HCT116 (cell line): ENCODE measurements at regions not wholly inside any gene's neighbourhood (a gene's known extent, or its start where the extent isn't known, plus 50 kb on each side); places are given as distances from the start of the nearest gene placed in this dataset.

Experiments
- ATAC-seq: fragments of 200-7000 bp; cut with Tn5 transposase; 2 replicates; pipeline ENCODE4 v1.9.1; 2020; ENCODE audit warnings: mild to moderate bottlenecking, moderate library complexity
- BruUV-seq: library from RNA; stranded (reverse); fragments of 400-500 nt; replicated peaks from 2 replicates; lab custom pipeline; 2021; lab: Mats Ljungman, UMichigan
- CTCF ChIA-PET: fragments of 300-600 bp; sonication (Branson Sonifier 250); formaldehyde crosslinking; loops from one replicate; lab custom pipeline; 2021; ENCODE audit warnings: antibody characterized with exemption; lab: Charles Lee
- POLR2A ChIA-PET: fragments of 300-600, 350-600 bp; sonication (Branson Sonifier 250); formaldehyde crosslinking; loops from one replicate; lab custom pipeline; 2021; ENCODE audit warnings: antibody characterized with exemption; lab: Charles Lee
- RAD21 ChIA-PET, 2 experiments: fragments of 300-600 bp; sonication (Branson Sonifier 250); formaldehyde crosslinking; loops; one replicate each; lab custom pipeline; 2023; ENCODE audit warnings: low total read pairs in 2 of 2; ENCODE audit not compliant: uncharacterized antibody in 2 of 2, unreplicated experiment in 2 of 2, low non-redundant PET in 1 of 2; lab: Charles Lee
- DNase-seq: peaks from one replicate; pipeline ENCODE4 v3.0.0-alpha.2; 2010; ENCODE audit warnings: low read depth, low spot score
- H2AFZ ChIP-seq: fragments of 200-600 bp; shearing (Covaris generic), sonication (generic); 2 replicates; pipeline ENCODE4 v1.6.1; 2017; ENCODE audit warnings: low read depth, mixed run types, mixed read lengths, antibody characterized with exemption, low read length; ENCODE audit not compliant: poor library complexity, severe bottlenecking
- H3K27ac ChIP-seq: 2 replicates; pipeline ENCODE4 v1.5.1; 2012; ENCODE audit warnings: low read depth, low read length
- H3K27me3 ChIP-seq: fragments of 200-600 bp; sonication (generic); 2 replicates; pipeline ENCODE4 v1.6.1; 2016; ENCODE audit warnings: mixed run types, low read length, mixed read lengths; ENCODE audit not compliant: insufficient read depth
- H3K36me3 ChIP-seq, 2 experiments: fragments of 200-500 bp in 1 of 2; fragments of 200-600 bp in 1 of 2; sonication (Bioruptor generic) in 1 of 2; sonication (generic) in 1 of 2; 2 replicates each; pipeline versions ENCODE4 v1.5.1 to v1.6.1; 2014 to 2016; ENCODE audit warnings: low read length in 2 of 2, inconsistent platforms in 1 of 2, mixed read lengths in 1 of 2, mixed run types in 1 of 2; ENCODE audit not compliant: insufficient read depth in 2 of 2, control insufficient read depth in 1 of 2
- H3K4me1 ChIP-seq, 2 experiments: fragments of 200-600 bp in 1 of 2; sonication (generic) in 1 of 2; 2 replicates each; pipeline versions ENCODE4 v1.5.1 to v1.6.1; 2012 to 2017; ENCODE audit warnings: low read length in 2 of 2, inconsistent platforms in 1 of 2, mild to moderate bottlenecking in 1 of 2, mixed read lengths in 1 of 2, mixed run types in 1 of 2, moderate library complexity in 1 of 2; ENCODE audit not compliant: insufficient read depth in 2 of 2, control insufficient read depth in 1 of 2
- H3K4me2 ChIP-seq: fragments of 200-600 bp; sonication (generic); 2 replicates; pipeline ENCODE4 v1.6.1; 2017; ENCODE audit warnings: mixed run types, low read length, mixed read lengths
- H3K4me3 ChIP-seq, 2 experiments: fragments of 200-600 bp in 1 of 2; sonication (generic) in 1 of 2; replicated peaks in 1 of 2; 2 replicates each; pipeline ENCODE4 v1.5.1; 2011 to 2016; ENCODE audit warnings: low read length in 2 of 2, control low read depth in 1 of 2, low read depth in 1 of 2, mild to moderate bottlenecking in 1 of 2, mixed read lengths in 1 of 2, mixed run types in 1 of 2
- H3K79me2 ChIP-seq: fragments of 200-600 bp; sonication (generic); 2 replicates; pipeline ENCODE4 v1.6.1; 2017; ENCODE audit warnings: mild to moderate bottlenecking, mixed run types, low read length, moderate library complexity, mixed read lengths; ENCODE audit not compliant: insufficient read depth
- H3K9ac ChIP-seq: fragments of 200-600 bp; sonication (generic); 2 replicates; pipeline ENCODE4 v1.6.1; 2016; ENCODE audit warnings: low read length, mixed read lengths
- H3K9me2 ChIP-seq: fragments of 200-600 bp; sonication (generic), shearing (Covaris generic); 2 replicates; pipeline ENCODE4 v1.6.1; 2017; ENCODE audit warnings: mixed run types, mild to moderate bottlenecking, moderate library complexity; ENCODE audit not compliant: insufficient read depth
- H3K9me3 ChIP-seq, 2 experiments: fragments of 200-500 bp in 1 of 2; fragments of 200-600 bp in 1 of 2; sonication (Bioruptor generic) in 1 of 2; sonication (generic) in 1 of 2; 2 replicates each; pipeline ENCODE4 v1.6.1; 2014 to 2017; ENCODE audit warnings: low read length in 2 of 2, mixed read lengths in 2 of 2, inconsistent platforms in 1 of 2, low read depth in 1 of 2, mild to moderate bottlenecking in 1 of 2, mixed run types in 1 of 2, moderate library complexity in 1 of 2; ENCODE audit not compliant: control insufficient read depth in 1 of 2, insufficient read depth in 1 of 2
- H4K20me1 ChIP-seq: fragments of 200-600 bp; sonication (generic), shearing (Covaris generic); 2 replicates; pipeline ENCODE4 v1.6.1; 2017; ENCODE audit warnings: mixed run types, mild to moderate bottlenecking, moderate library complexity; ENCODE audit not compliant: insufficient read depth
- EGR1 ChIP-seq: IDR thresholded peaks from 2 replicates; pipeline ENCODE4 v1.6.1; 2012; ENCODE audit warnings: low read depth
- ELF1 ChIP-seq: IDR thresholded peaks from 2 replicates; pipeline ENCODE4 v1.6.1; 2012; ENCODE audit warnings: low read depth, borderline replicate concordance
- EZH2 ChIP-seq: fragments of 200-600 bp; sonication (generic); IDR thresholded peaks from 2 replicates; pipeline ENCODE4 v1.6.1; 2017; ENCODE audit warnings: antibody characterized with exemption, mixed run types
- EZH2phosphoT487 ChIP-seq: fragments of 200-600 bp; IDR thresholded peaks from 2 replicates; pipeline ENCODE4 v1.6.1; 2018; ENCODE audit warnings: antibody characterized with exemption, borderline replicate concordance
- FOSL1 ChIP-seq: IDR thresholded peaks from 2 replicates; pipeline ENCODE4 v1.6.1; 2012; ENCODE audit warnings: low read depth
- JUND ChIP-seq: IDR thresholded peaks from 2 replicates; pipeline ENCODE4 v1.6.1; 2012
- POLR2A ChIP-seq: IDR thresholded peaks from 2 replicates; pipeline ENCODE4 v1.7.0; 2011; ENCODE audit warnings: borderline replicate concordance; ENCODE audit not compliant: insufficient read depth, insufficient read length; ENCODE audit errors: extremely low read depth
- RAD21 ChIP-seq: IDR thresholded peaks from 2 replicates; pipeline ENCODE4 v1.6.1; 2012; ENCODE audit warnings: low read depth, mild to moderate bottlenecking
- SIN3A ChIP-seq: IDR thresholded peaks from 2 replicates; pipeline ENCODE4 v1.6.1; 2012; ENCODE audit warnings: low read depth
- SP1 ChIP-seq: IDR thresholded peaks from 2 replicates; pipeline ENCODE4 v1.6.1; 2012; ENCODE audit warnings: low read depth
- SRF ChIP-seq: IDR thresholded peaks from 2 replicates; pipeline ENCODE4 v1.6.1; 2012; ENCODE audit warnings: low read depth
- ZFX ChIP-seq: fragments of 450-650 bp; IDR thresholded peaks from 2 replicates; pipeline ENCODE4 v1.6.1; 2017
- ZNF274 ChIP-seq: fragments of 200-500 bp; sonication (Bioruptor generic); IDR thresholded peaks from 2 replicates; pipeline ENCODE4 v1.6.1; 2014; ENCODE audit warnings: mild to moderate bottlenecking, low read depth, low read length, inconsistent platforms
- intact Hi-C: fragments of 100-400 bp; cut with micrococcal nuclease; formaldehyde crosslinking; loops from 2 replicates; pipeline ENCODE4 v1.10.0; 2022
- TF ChIP-seq, protein P1 (sequence below): IDR thresholded peaks from 2 replicates; pipeline ENCODE4 v1.6.1; 2012
- TF ChIP-seq, protein P2 (sequence below): IDR thresholded peaks from 2 replicates; pipeline ENCODE4 v1.6.1; 2012
- TF ChIP-seq, protein P3 (sequence below): IDR thresholded peaks from 2 replicates; pipeline ENCODE4 v1.6.1; 2011; ENCODE audit warnings: mild to moderate bottlenecking, low read length, moderate library complexity; ENCODE audit not compliant: insufficient replicate concordance; ENCODE audit errors: extremely low read depth
- TF ChIP-seq, protein P4 (sequence below), 3 experiments: fragments of 200-600 bp in 1 of 3; sonication (generic) in 1 of 3; IDR thresholded peaks in 2 of 3; conservative IDR thresholded peaks in 1 of 3; 2 replicates each; pipeline ENCODE4 v1.5.1; 2012 to 2017; ENCODE audit warnings: low read depth in 2 of 3, low read length in 2 of 3, antibody characterized with exemption in 1 of 3, borderline replicate concordance in 1 of 3, control low read depth in 1 of 3, mild to moderate bottlenecking in 1 of 3, mixed read lengths in 1 of 3, mixed run types in 1 of 3, moderate library complexity in 1 of 3; ENCODE audit not compliant: insufficient read depth in 1 of 3

DNA sequence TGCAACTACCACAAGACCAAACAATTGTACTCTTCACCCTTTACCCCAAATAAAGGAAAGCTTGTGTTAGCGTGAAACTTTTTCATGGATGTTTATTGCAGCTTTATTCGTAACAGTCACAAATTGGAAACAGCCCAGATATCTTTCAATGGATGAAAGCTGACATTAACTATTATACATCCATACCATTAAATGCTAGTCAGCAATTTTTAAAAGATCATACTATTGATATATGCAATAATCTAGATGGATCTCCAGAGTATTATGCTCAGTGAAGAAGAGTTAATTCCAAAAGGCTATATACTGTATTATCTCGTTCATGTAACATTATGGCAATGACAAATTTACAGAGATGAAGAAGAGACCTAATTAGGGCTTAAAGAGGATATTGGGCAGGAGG, 1491.2 kb upstream of the CDH8 start:
- RAD21 ChIA-PET: no interaction called here
- no peaks in the 10 kb centered on the region for H4K20me1 ChIP-seq
- H3K27ac ChIP-seq: no peak overlapping the region
- TF ChIP-seq SRF: no peak
- TF ChIP-seq ZNF274: no peak
- no peak for TF ChIP-seq EZH2
- no peak for TF ChIP-seq RAD21
- no peak for TF ChIP-seq EZH2phosphoT487
- TF ChIP-seq POLR2A: no peak
- TF ChIP-seq, protein P1, sequence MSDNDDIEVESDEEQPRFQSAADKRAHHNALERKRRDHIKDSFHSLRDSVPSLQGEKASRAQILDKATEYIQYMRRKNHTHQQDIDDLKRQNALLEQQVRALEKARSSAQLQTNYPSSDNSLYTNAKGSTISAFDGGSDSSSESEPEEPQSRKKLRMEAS: no peak
- TF ChIP-seq, protein P2, sequence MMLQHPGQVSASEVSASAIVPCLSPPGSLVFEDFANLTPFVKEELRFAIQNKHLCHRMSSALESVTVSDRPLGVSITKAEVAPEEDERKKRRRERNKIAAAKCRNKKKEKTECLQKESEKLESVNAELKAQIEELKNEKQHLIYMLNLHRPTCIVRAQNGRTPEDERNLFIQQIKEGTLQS: no peak
- TF ChIP-seq, all 23 proteins: peak for 0
- CTCF ChIA-PET: no interaction called here
- Histone ChIP-seq H3K4me2 (no peak overlapping the region), H2AFZ (no peak overlapping the region), H3K9me2 (no peaks in the 10 kb centered on the region), H3K79me2 (no peaks in the 10 kb centered on the region), H3K9ac (no peak overlapping the region), H3K36me3 (no peaks in the 10 kb centered on the region), H3K9me3 (peaks cover 5 to 22% of the 10 kb centered on the region in 2 experiments; a peak in 2 of 4 replicates), H3K4me3 (no peak overlapping the region), H3K27me3 (no peaks in the 10 kb centered on the region), H3K4me1 (no peaks in the 10 kb centered on the region)
- intact Hi-C loops: no loop called here
- no peak for ATAC-seq
- no peak for DNase-seq
- POLR2A ChIA-PET: no interaction called here
- no TSS peak for BruUV-seq

DNA sequence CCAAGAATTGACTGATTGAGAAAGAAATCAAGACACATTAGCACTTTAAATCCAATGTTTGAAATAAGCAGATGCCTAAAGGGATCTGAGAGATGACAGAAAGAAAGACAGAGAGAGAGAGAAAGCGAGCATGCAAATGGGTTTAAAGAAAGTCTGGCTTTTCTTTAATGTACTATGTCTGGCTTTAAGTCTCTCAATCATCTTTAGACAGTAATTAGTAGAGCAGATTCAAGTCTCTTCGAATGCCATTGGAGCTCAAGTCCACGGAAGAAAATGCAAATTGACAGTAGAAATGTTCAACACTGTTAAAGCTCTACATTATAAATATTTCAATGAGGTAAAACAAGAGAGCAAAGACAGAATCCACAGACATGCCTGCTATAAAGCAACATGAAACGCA, 1480.2 kb upstream of the CDH8 start:
- ATAC-seq (no peak), DNase-seq (no peak)
- CTCF ChIA-PET: no interaction called here
- Histone ChIP-seq H3K9me3 (peaks cover 12 to 14% of the 10 kb centered on the region in 2 experiments; a peak in 3 of 4 replicates), H3K9me2 (no peaks in the 10 kb centered on the region), H3K4me2 (no peak overlapping the region), H3K4me3 (no peak overlapping the region), H4K20me1 (no peaks in the 10 kb centered on the region), H2AFZ (no peak overlapping the region), H3K27me3 (no peaks in the 10 kb centered on the region), H3K27ac (no peak overlapping the region), H3K79me2 (no peaks in the 10 kb centered on the region), H3K9ac (no peak overlapping the region), H3K36me3 (no peaks in the 10 kb centered on the region), H3K4me1 (no peaks in the 10 kb centered on the region)
- RAD21 ChIA-PET: no interaction called here
- intact Hi-C loops: no loop called here
- POLR2A ChIA-PET: no interaction called here
- BruUV-seq: no TSS peak
- TF ChIP-seq EZH2phosphoT487 (no peak), ELF1 (no peak), ZFX (no peak), SIN3A (no peak), SRF (no peak), EGR1 (no peak), EZH2 (no peak), POLR2A (no peak), FOSL1 (no peak), JUND (no peak), SP1 (no peak)
- TF ChIP-seq, protein P3, sequence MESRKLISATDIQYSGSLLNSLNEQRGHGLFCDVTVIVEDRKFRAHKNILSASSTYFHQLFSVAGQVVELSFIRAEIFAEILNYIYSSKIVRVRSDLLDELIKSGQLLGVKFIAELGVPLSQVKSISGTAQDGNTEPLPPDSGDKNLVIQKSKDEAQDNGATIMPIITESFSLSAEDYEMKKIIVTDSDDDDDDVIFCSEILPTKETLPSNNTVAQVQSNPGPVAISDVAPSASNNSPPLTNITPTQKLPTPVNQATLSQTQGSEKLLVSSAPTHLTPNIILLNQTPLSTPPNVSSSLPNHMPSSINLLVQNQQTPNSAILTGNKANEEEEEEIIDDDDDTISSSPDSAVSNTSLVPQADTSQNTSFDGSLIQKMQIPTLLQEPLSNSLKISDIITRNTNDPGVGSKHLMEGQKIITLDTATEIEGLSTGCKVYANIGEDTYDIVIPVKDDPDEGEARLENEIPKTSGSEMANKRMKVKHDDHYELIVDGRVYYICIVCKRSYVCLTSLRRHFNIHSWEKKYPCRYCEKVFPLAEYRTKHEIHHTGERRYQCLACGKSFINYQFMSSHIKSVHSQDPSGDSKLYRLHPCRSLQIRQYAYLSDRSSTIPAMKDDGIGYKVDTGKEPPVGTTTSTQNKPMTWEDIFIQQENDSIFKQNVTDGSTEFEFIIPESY: no peak
- TF ChIP-seq, protein P1: no peak
- TF ChIP-seq, protein P4, sequence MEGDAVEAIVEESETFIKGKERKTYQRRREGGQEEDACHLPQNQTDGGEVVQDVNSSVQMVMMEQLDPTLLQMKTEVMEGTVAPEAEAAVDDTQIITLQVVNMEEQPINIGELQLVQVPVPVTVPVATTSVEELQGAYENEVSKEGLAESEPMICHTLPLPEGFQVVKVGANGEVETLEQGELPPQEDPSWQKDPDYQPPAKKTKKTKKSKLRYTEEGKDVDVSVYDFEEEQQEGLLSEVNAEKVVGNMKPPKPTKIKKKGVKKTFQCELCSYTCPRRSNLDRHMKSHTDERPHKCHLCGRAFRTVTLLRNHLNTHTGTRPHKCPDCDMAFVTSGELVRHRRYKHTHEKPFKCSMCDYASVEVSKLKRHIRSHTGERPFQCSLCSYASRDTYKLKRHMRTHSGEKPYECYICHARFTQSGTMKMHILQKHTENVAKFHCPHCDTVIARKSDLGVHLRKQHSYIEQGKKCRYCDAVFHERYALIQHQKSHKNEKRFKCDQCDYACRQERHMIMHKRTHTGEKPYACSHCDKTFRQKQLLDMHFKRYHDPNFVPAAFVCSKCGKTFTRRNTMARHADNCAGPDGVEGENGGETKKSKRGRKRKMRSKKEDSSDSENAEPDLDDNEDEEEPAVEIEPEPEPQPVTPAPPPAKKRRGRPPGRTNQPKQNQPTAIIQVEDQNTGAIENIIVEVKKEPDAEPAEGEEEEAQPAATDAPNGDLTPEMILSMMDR (IDR thresholded peaks at IDR 0.05 in 2 of 3, conservative IDR thresholded peaks at IDR 0.05 in 1 of 3; ENCODE audit: borderline replicate concordance in 1 of 3, insufficient read depth in 1 of 3, low read depth in 2 of 3, low read length in 2 of 3): no peak
